Uterus (tissue), 2 donors: ENCODE measurements at regions not wholly inside any gene's neighbourhood (a gene's known extent, or its start where the extent isn't known, plus 50 kb on each side); places are given as distances from the start of the nearest gene placed in this dataset.

Experiments used
- POLR2A ChIP-seq, 2 donors: fragments of 450-650 bp; IDR thresholded peaks; one replicate each; pipeline ENCODE4 v1.6.1; 2016; ENCODE audit warnings: antibody characterized with exemption in 2 of 2, mild to moderate bottlenecking in 1 of 2, moderate library complexity in 1 of 2
- TF ChIP-seq, protein P1 (sequence below), 4 experiments: fragments of 200-600 bp in 2 of 4; fragments of 450-650 bp in 2 of 4; sonication (generic) in 2 of 4; IDR thresholded peaks; one replicate each; pipeline ENCODE4 v1.5.1; 2016 to 2019; ENCODE audit warnings: antibody characterized with exemption in 4 of 4, mild to moderate bottlenecking in 2 of 4, moderate library complexity in 1 of 4

DNA sequence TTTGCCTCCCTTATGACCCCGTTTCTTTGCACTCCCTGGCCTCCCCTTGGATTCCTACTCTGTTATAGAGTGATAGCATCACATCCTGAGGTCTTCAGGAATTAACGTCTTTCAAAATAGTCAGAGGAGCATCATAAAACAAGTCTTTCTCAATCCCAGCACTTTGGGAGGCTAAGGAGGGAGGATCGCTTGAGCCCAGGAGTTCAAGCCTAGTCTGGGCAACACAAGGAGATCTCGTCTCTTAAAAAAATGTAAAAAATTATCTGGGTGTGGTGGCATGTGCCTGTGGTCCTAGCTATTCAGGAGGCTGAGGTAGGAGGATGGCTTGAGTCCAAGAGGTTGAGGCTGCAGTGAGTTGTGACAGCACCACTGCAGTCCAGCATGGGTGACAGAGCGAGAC, 68.7 kb upstream of the AMPD3 start:
- TF ChIP-seq, protein P1, sequence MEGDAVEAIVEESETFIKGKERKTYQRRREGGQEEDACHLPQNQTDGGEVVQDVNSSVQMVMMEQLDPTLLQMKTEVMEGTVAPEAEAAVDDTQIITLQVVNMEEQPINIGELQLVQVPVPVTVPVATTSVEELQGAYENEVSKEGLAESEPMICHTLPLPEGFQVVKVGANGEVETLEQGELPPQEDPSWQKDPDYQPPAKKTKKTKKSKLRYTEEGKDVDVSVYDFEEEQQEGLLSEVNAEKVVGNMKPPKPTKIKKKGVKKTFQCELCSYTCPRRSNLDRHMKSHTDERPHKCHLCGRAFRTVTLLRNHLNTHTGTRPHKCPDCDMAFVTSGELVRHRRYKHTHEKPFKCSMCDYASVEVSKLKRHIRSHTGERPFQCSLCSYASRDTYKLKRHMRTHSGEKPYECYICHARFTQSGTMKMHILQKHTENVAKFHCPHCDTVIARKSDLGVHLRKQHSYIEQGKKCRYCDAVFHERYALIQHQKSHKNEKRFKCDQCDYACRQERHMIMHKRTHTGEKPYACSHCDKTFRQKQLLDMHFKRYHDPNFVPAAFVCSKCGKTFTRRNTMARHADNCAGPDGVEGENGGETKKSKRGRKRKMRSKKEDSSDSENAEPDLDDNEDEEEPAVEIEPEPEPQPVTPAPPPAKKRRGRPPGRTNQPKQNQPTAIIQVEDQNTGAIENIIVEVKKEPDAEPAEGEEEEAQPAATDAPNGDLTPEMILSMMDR (IDR thresholded peaks at IDR 0.05), result no peak
- TF ChIP-seq POLR2A (IDR thresholded peaks at IDR 0.05), result no peak
